K562 (cell line): ENCODE measurements at regions not wholly inside any gene's neighbourhood (a gene's known extent, or its start where the extent isn't known, plus 50 kb on each side); places are given as distances from the start of the nearest gene placed in this dataset.

Experiments used
- ATAC-seq: fragments of 200-7000 bp; cut with Tn5 transposase; 3 replicates; pipeline ENCODE4 v1.9.1; 2020; ENCODE audit warnings: moderate library complexity
- BruUV-seq: library from RNA; stranded (reverse); fragments of 400-500 nt; replicated peaks from 2 replicates; lab custom pipeline; 2021; lab: Mats Ljungman, UMichigan
- CTCF ChIA-PET: fragments of 300-600 bp; formaldehyde crosslinking; extraction: SDS; loops from one replicate; lab custom pipeline; 2021; ENCODE audit warnings: low intra/inter-chr PET ratio; lab: Yijun Ruan, JAX
- POLR2A ChIA-PET: fragments of 300-600, 350-650 bp; sonication (Branson Sonifier 250); formaldehyde crosslinking; extraction: SDS; loops from one replicate; lab custom pipeline; 2021; ENCODE audit warnings: antibody characterized with exemption, inconsistent platforms; lab: Yijun Ruan, JAX
- DNase-seq, 4 experiments: peaks; one replicate each; pipeline versions ENCODE4 v3.0.0 to v3.0.0-alpha.2; 2011 to 2018; ENCODE audit warnings: low spot score in 3 of 4, mixed read lengths in 3 of 4; ENCODE audit errors: extremely low read depth in 1 of 4
- FAIRE-seq: peaks from 2 replicates; lab custom pipeline; 2011; peaks lifted over from hg19 to GRCh38; lab: Jason Lieb, UNC
- H2AFZ ChIP-seq: 2 replicates; pipeline ENCODE4 v1.6.0; 2011; ENCODE audit warnings: low read depth, low read length, control low read depth, inconsistent platforms
- H3K27ac ChIP-seq: fragments of 200-600 bp; 3 replicates; pipeline ENCODE4 v1.8.0; 2011; ENCODE audit warnings: low read depth, mild to moderate bottlenecking, control low read depth, inconsistent platforms, low read length, moderate library complexity, mixed read lengths; ENCODE audit errors: extremely low read depth
- H3K27me3 ChIP-seq, 2 experiments: fragments of 300-600 bp in 1 of 2; 2 replicates in 1 of 2; 3 replicates in 1 of 2; pipeline versions ENCODE4 v1.6.0 to v1.8.0; 2011; ENCODE audit warnings: inconsistent platforms in 2 of 2, low read length in 2 of 2, mild to moderate bottlenecking in 1 of 2, mixed read lengths in 1 of 2, moderate library complexity in 1 of 2; ENCODE audit not compliant: control insufficient read depth in 2 of 2, insufficient read depth in 2 of 2
- H3K36me3 ChIP-seq: fragments of 300-600 bp; 3 replicates; pipeline ENCODE4 v1.8.0; 2011; ENCODE audit warnings: mild to moderate bottlenecking, low read length, inconsistent platforms; ENCODE audit not compliant: control insufficient read depth, insufficient read depth
- H3K4me1 ChIP-seq, 2 experiments: fragments of 200-600 bp in 1 of 2; replicated peaks in 1 of 2; 2 replicates in 1 of 2; 3 replicates in 1 of 2; pipeline versions ENCODE4 v1.5.1 to v1.8.0; 2011; ENCODE audit warnings: inconsistent platforms in 2 of 2, low read length in 2 of 2, mild to moderate bottlenecking in 1 of 2, mixed read lengths in 1 of 2, moderate library complexity in 1 of 2; ENCODE audit not compliant: control insufficient read depth in 2 of 2, insufficient read depth in 2 of 2
- H3K4me2 ChIP-seq: 2 replicates; pipeline ENCODE4 v1.6.1; 2011; ENCODE audit warnings: low read length, control low read depth, inconsistent platforms, mixed read lengths; ENCODE audit not compliant: insufficient read depth
- H3K4me3 ChIP-seq: fragments of 200-600 bp; sonication (generic), shearing (Covaris generic); 2 replicates; pipeline ENCODE4 v1.5.1; 2016; ENCODE audit warnings: control low read depth, inconsistent platforms
- H3K79me2 ChIP-seq: fragments of 200-600 bp; 3 replicates; pipeline ENCODE4 v1.8.0; 2011; ENCODE audit warnings: low read length, inconsistent platforms; ENCODE audit not compliant: control insufficient read depth, insufficient read depth
- H3K9ac ChIP-seq, 2 experiments: 2 replicates each; pipeline versions ENCODE4 v1.6.0 to v1.6.1; 2011; ENCODE audit warnings: low read depth in 2 of 2, low read length in 2 of 2, control low read depth in 1 of 2, inconsistent platforms in 1 of 2, mild to moderate bottlenecking in 1 of 2, mixed read lengths in 1 of 2; ENCODE audit not compliant: insufficient read depth in 1 of 2
- H3K9me1 ChIP-seq: one replicate; pipeline ENCODE4 v1.6.0; 2011; ENCODE audit warnings: inconsistent platforms, mild to moderate bottlenecking, low read length, moderate library complexity; ENCODE audit not compliant: control insufficient read depth, insufficient read depth
- H3K9me3 ChIP-seq: replicated peaks from 2 replicates; pipeline ENCODE4 v1.5.1; 2011; ENCODE audit warnings: low read depth, low read length, inconsistent platforms; ENCODE audit not compliant: control insufficient read depth, insufficient read depth
- H4K20me1 ChIP-seq: replicated peaks from 2 replicates; pipeline ENCODE4 v1.6.1; 2011; ENCODE audit warnings: low read length, inconsistent platforms, mixed read lengths; ENCODE audit not compliant: control insufficient read depth, insufficient read depth
- FOXA3 ChIP-seq, 2 experiments: fragments of 450-650 bp in 1 of 2; sonication (generic) in 1 of 2; formaldehyde crosslinking; IDR thresholded peaks in 1 of 2; conservative IDR thresholded peaks in 1 of 2; 2 replicates each; pipeline versions ENCODE4 v1.4.0 to v1.8.0; 2020 to 2022; ENCODE audit warnings: mild to moderate bottlenecking in 2 of 2, missing genetic modification reagents in 1 of 2
- FOXO4 ChIP-seq: fragments of 450-650 bp; formaldehyde crosslinking; IDR thresholded peaks from 2 replicates; pipeline ENCODE4 v1.4.0; 2020; ENCODE audit warnings: mild to moderate bottlenecking, moderate library complexity
- GABPA ChIP-seq: fragments of 200-800 bp; sonication (Bioruptor generic); conservative IDR thresholded peaks from 2 replicates; pipeline ENCODE4 v1.6.1; 2016; ENCODE audit warnings: low read depth, missing genetic modification characterization, missing compliant biosample characterization
- STAT6 ChIP-seq: sonication (generic); formaldehyde crosslinking; IDR thresholded peaks from 2 replicates; pipeline ENCODE4 v1.8.1; 2023; ENCODE audit warnings: mild to moderate bottlenecking, missing genetic modification reagents
- TFAP4 ChIP-seq: sonication (generic); formaldehyde crosslinking; IDR thresholded peaks from 2 replicates; pipeline ENCODE4 v1.8.0; 2022; ENCODE audit warnings: missing genetic modification reagents, mild to moderate bottlenecking, moderate library complexity, borderline replicate concordance
- ZEB2 ChIP-seq: fragments of 450-650 bp; IDR thresholded peaks from 2 replicates; pipeline ENCODE4 v1.6.1; 2016
- ZNF655 ChIP-seq: fragments of 250-450 bp; sonication (Bioruptor Pico); IDR thresholded peaks from 2 replicates; pipeline ENCODE4 v1.5.0; 2021
- WGBS: fragments of 100-300 bp; shearing (Covaris generic); methylation state at CpG from one replicate; pipeline ENCODE4 v1.1.6; 2016; ENCODE audit warnings: low coverage, mixed read lengths; ENCODE audit not compliant: insufficient coverage; ENCODE audit errors: missing lambda C conversion rate; 5-methylcytosine and 5-hydroxymethylcytosine counted together
- in situ Hi-C: fragments of 300-500 bp; cut with MboI; formaldehyde crosslinking; loops from 4 replicates; pipeline ENCODE4 v1.15.0; 2018; ENCODE audit warnings: inconsistent platforms, mixed read lengths
- intact Hi-C: fragments of 100-400 bp; cut with micrococcal nuclease; formaldehyde crosslinking; loops from 2 replicates; pipeline ENCODE4 v1.14.2; 2022

GRCh38 chr11:109553284-109553683 lies 131.3 kb downstream of the C11orf87 start:
- no peaks in the 10 kb centered on the region for H3K9me1 ChIP-seq
- no peak overlapping the region for H3K4me3 ChIP-seq
- POLR2A ChIA-PET, result no interaction called here
- no peaks in the 10 kb centered on the region for H3K9me3 ChIP-seq
- H3K36me3 ChIP-seq, result no peaks in the 10 kb centered on the region
- CTCF ChIA-PET, result no interaction called here
- no peak overlapping the region for H3K4me2 ChIP-seq
- no peak overlapping the region for H2AFZ ChIP-seq
- H4K20me1 ChIP-seq, result no peaks in the 10 kb centered on the region
- H3K9ac ChIP-seq, result no peak overlapping the region
- no peaks in the 10 kb centered on the region for H3K4me1 ChIP-seq
- in situ Hi-C loops, result no loop called here
- ATAC-seq (no peak), FAIRE-seq (no peak)
- H3K27me3 ChIP-seq, result no peaks in the 10 kb centered on the region
- no peaks in the 10 kb centered on the region for H3K79me2 ChIP-seq
- intact Hi-C loops, result no loop called here
- 6% methylated on average over 1 of the region's 1 CpG for WGBS
- no peak for TF ChIP-seq ZNF655 (CRISPR knock-in tag)
- TF ChIP-seq STAT6, result no peak
- TF ChIP-seq ZEB2, result no peak
- no peak for TF ChIP-seq FOXO4 (CRISPR knock-in tag)
- no peak for TF ChIP-seq GABPA (tag)
- no peak for TF ChIP-seq TFAP4 (CRISPR knock-in tag)
- TF ChIP-seq FOXA3 (CRISPR knock-in tag; conservative IDR thresholded peaks at IDR 0.05 in 1 of 2, IDR thresholded peaks at IDR 0.05 in 1 of 2), result no peak
- TF ChIP-seq, all 486 proteins: peak for 0
- no peak overlapping the region for H3K27ac ChIP-seq
- DNase-seq, result no peak
- BruUV-seq, result no TSS peak
